Activated naive CD4-positive, alpha-beta T cell treated with Interleukin-2 at 50 U/mL for 16 hours (primary cell): ENCODE measurements at regions not wholly inside any gene's neighbourhood (a gene's known extent, or its start where the extent isn't known, plus 50 kb on each side); places are given as distances from the start of the nearest gene placed in this dataset.
"Not testable (repeated sequence)": the region's sequence is repeated elsewhere in the genome, so short reads cannot be mapped to it uniquely, and the experiment has no call there.

ENCODE experiments used
- DNase-seq: peaks from one replicate; pipeline ENCODE4 v3.0.0-alpha.2; 2020

- DNase-seq, result no peak
These were observed 91.8 kb upstream of the DMRT1 start for GRCh38 chr9:749716-750115.

GRCh38 chr9:750249-750967 lies 91.1 kb upstream of the DMRT1 start:
- DNase-seq, result no peak

- no peak for DNase-seq
These were observed 90.1 kb upstream of the DMRT1 start for GRCh38 chr9:751137-752051.

- no peak for DNase-seq
These were observed 89.3 kb upstream of the DMRT1 start for GRCh38 chr9:752201-752600.

GRCh38 chr9:752681-753200 lies 88.8 kb upstream of the DMRT1 start:
- no peak for DNase-seq

- not testable (repeated sequence) for DNase-seq
These were observed 87.8 kb upstream of the DMRT1 start for GRCh38 chr9:753734-754133.

- no peak for DNase-seq
These were observed 87.2 kb upstream of the DMRT1 start for GRCh38 chr9:754150-754931.

GRCh38 chr9:755454-756381 lies 85.8 kb upstream of the DMRT1 start:
- no peak for DNase-seq

GRCh38 chr9:757246-757881 lies 84.1 kb upstream of the DMRT1 start:
- no peak for DNase-seq

GRCh38 chr9:758146-758545 lies 83.4 kb upstream of the DMRT1 start:
- DNase-seq, result no peak

- DNase-seq, result no peak
These were observed 82.0 kb upstream of the DMRT1 start for GRCh38 chr9:759541-759940.

GRCh38 chr9:759983-760736 lies 81.3 kb upstream of the DMRT1 start:
- DNase-seq, result no peak

- DNase-seq, result no peak
These were observed 80.2 kb upstream of the DMRT1 start for GRCh38 chr9:761176-761792.

GRCh38 chr9:761793-762560 lies 79.5 kb upstream of the DMRT1 start:
- no peak for DNase-seq

GRCh38 chr9:763692-764091 lies 77.8 kb upstream of the DMRT1 start:
- no peak for DNase-seq

GRCh38 chr9:764105-764524 lies 77.4 kb upstream of the DMRT1 start:
- DNase-seq, result peak; percentile 17

GRCh38 chr9:764986-765385 lies 76.5 kb upstream of the DMRT1 start:
- no peak for DNase-seq

GRCh38 chr9:767061-767561 lies 74.4 kb upstream of the DMRT1 start:
- not testable (repeated sequence) for DNase-seq

- no peak for DNase-seq
These were observed 65.4 kb upstream of the DMRT1 start for GRCh38 chr9:776086-776485.
